Coronary artery (tissue), 2 donors: ENCODE measurements at regions not wholly inside any gene's neighbourhood (a gene's known extent, or its start where the extent isn't known, plus 50 kb on each side); places are given as distances from the start of the nearest gene placed in this dataset.
A peak's percentile ranks its signal among the peaks of the same experiment; 100 is the strongest.

Experiments used
- DNase-seq: peaks from one replicate; pipeline ENCODE4 v3.0.0-alpha.2; 2017; ENCODE audit warnings: low spot score
- H3K27ac ChIP-seq, 2 donors: fragments of 200-600 bp; sonication (generic); one replicate each; pipeline ENCODE4 v1.5.1; 2016 to 2019
- H3K4me3 ChIP-seq: fragments of 200-600 bp; sonication (generic); 2 replicates; pipeline ENCODE4 v1.5.1; 2016; ENCODE audit warnings: mild to moderate bottlenecking, moderate library complexity
- CTCF ChIP-seq: fragments of 200-600 bp; sonication (generic); IDR thresholded peaks from one replicate; pipeline ENCODE4 v1.5.1; 2019; ENCODE audit warnings: antibody characterized with exemption

- Histone ChIP-seq H3K4me3 (no peak overlapping the region), H3K27ac (no peak overlapping the region)
- no peak for DNase-seq
- TF ChIP-seq CTCF = no peak
These were observed 405.6 kb downstream of the PLPP3 start for GRCh38 chr1:56173736-56174135.

GRCh38 chr1:56171670-56172069 lies 407.7 kb downstream of the PLPP3 start:
- Histone ChIP-seq H3K27ac (no peak overlapping the region), H3K4me3 (no peak overlapping the region)
- DNase-seq = no peak
- no peak for TF ChIP-seq CTCF

- no peak for DNase-seq
- no peak for TF ChIP-seq CTCF
- Histone ChIP-seq H3K4me3 (no peak overlapping the region), H3K27ac (peak overlapping the region in 1 of 2 donors; percentile 1)
These were observed 408.5 kb downstream of the PLPP3 start for GRCh38 chr1:56170784-56171320.

- no peak for TF ChIP-seq CTCF
- Histone ChIP-seq H3K27ac (no peak overlapping the region), H3K4me3 (no peak overlapping the region)
- DNase-seq = no peak
These were observed 409.5 kb downstream of the PLPP3 start for GRCh38 chr1:56169856-56170255.

- DNase-seq = no peak
- TF ChIP-seq CTCF = no peak
- Histone ChIP-seq H3K27ac (no peak overlapping the region), H3K4me3 (no peak overlapping the region)
These were observed 411.2 kb downstream of the PLPP3 start for GRCh38 chr1:56168176-56168575.

GRCh38 chr1:56167596-56167995 lies 411.8 kb downstream of the PLPP3 start:
- H3K27ac ChIP-seq = no peak overlapping the region
- TF ChIP-seq CTCF = no peak
- no peak for DNase-seq
- H3K4me3 ChIP-seq = no peak overlapping the region

GRCh38 chr1:56160773-56161315 lies 418.5 kb downstream of the PLPP3 start:
- TF ChIP-seq CTCF = no peak
- DNase-seq = no peak
- no peak overlapping the region for H3K27ac ChIP-seq
- no peak overlapping the region for H3K4me3 ChIP-seq
